GM21447 (cell line): ENCODE measurements at regions not wholly inside any gene's neighbourhood (a gene's known extent, or its start where the extent isn't known, plus 50 kb on each side); places are given as distances from the start of the nearest gene placed in this dataset.

Experiments
- ATAC-seq: cut with Tn5 transposase; IDR thresholded peaks from one replicate; pipeline ENCODE4 v1.9.1; 2021; ENCODE audit not compliant: unreplicated experiment

- ATAC-seq, result no peak
These were observed 407.6 kb upstream of the PFKP start for GRCh38 chr10:2659660-2660209.

GRCh38 chr10:2658780-2659179 lies 408.6 kb upstream of the PFKP start:
- no peak for ATAC-seq

GRCh38 chr10:2650328-2650727 lies 417.0 kb upstream of the PFKP start:
- no peak for ATAC-seq

GRCh38 chr10:2641028-2641427 lies 426.3 kb upstream of the PFKP start:
- no peak for ATAC-seq

- no peak for ATAC-seq
These were observed 433.7 kb upstream of the PFKP start for GRCh38 chr10:2633630-2634029.

- ATAC-seq, result no peak
These were observed 435.7 kb upstream of the PFKP start for GRCh38 chr10:2631557-2632205.

DNA sequence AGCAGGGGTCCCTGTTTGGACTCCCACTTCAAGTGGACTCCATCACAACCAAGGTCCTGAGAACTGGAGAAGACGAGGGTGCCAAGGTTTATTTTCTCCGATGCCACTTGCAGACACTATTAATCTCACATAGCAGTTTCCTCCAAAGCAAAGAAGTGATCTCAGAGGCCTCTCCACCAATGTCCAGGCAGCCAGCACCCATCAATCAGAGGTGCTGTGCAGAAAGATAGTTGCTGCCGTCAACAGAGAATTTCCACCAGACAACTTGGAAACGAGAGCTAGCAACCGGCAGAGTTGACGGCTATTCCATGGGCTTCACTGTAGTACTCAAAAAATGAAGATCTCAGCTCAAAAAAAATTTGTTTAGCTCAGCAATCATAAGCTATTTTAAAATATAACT lies 438.6 kb upstream of the PFKP start:
- no peak for ATAC-seq

DNA sequence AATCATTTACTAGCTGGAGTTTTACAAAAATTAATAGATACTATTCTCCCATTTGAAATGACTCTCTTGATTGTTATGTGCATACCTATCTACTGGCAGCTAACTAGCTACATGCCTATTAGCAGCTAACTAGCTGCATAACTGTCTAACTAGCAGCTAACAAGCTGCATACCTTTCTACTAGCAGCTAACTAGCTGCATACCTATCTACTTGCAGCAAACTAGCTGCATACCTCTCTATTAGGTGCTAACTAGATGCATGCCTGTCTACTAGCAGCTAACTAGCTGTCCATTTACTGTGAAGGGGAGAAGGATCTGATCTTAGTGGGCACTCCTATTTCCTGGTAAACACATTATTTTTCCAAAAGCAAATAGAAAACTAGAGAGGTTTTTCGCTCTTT lies 439.4 kb upstream of the PFKP start:
- no peak for ATAC-seq

- no peak for ATAC-seq
These were observed 442.3 kb upstream of the PFKP start for GRCh38 chr10:2625094-2625493.

DNA sequence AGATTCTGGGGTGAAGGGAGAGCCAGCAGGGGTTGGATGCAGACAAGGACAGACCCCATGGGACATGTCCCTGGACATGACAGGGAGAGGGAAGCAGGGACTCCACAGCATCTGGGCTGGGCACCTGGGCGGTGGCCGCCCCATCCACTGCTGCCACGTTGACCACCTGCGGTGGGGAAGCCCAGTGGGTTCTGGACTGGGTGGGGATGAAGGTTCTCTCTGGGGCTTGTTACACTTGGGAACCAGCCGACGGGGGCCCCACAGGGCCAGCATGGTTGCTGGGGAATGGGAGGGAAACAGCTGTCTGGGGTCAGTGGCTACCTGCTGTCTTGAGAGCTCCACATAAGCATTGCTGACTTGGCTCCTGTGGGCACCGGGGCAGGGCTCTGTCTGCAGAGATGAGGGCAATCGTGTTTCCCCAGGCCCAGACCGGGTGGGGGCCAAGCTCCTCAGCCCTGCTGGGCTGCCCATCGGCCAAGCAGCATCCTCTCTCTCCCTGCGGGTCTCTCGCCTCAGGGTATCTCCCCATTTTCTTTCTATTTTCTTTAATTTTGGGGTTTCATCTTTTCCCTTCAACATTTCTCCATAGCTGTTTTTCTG lies 443.6 kb upstream of the PFKP start:
- no peak for ATAC-seq

- ATAC-seq, result no peak
These were observed 446.4 kb upstream of the PFKP start for GRCh38 chr10:2620827-2621521.

DNA sequence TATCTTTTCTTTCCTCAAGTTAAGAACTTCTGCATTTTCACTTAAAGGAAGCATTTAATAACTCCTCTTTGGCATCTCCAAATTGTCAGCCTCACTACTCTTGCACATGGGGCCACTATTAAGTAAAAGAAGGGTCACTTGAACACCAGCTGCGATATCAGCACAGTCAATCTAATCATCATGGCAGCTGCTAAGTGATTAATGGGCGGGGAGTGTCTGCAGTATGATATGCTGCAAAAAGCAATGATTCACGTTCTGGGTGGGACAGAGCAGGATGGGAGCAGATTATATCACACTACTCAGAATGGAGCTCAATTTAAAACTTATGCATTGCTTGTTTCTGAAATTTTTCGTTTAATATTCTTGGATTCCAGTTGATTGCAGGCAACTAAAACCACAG lies 447.4 kb upstream of the PFKP start:
- no peak for ATAC-seq

DNA sequence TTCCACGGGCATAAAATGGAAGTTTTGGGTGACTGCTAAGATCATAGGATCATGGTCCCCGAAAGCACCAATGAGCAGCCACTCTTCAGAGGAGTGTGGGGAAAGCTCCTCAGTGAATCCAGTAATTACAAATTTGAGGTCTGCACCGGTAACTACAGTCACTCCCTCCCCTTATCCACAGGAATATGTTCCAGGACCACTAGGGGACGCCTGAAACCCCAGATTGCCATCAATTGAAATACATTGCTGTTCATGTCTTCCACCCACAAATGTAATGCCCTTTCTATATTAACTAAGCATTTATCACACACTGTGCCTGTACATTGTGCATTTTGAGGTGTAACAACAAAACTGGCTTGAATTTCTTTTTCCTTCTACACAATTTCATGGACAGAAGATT lies 447.9 kb upstream of the PFKP start:
- ATAC-seq, result no peak

DNA sequence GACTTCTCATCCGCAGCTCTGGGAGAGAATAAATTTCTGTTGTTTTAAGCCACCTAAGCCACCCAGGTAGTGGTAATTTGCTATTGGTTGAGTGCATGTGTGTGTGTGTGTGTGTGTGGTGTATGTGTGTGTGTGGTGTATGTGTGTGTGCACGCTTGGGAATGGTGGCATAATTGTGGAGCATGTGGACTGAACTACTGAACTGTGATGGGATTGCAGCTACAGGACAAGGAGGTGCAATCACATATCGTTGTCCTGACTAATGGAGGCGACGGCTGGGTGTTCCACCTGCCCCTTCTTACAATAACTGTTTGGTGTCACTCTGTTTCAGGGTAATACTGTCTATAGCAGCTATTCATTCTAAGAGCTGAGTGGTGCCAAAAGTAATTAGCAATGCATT lies 448.7 kb upstream of the PFKP start:
- ATAC-seq, result no peak

- ATAC-seq, result no peak
These were observed 451.1 kb upstream of the PFKP start for GRCh38 chr10:2616215-2616614.

DNA sequence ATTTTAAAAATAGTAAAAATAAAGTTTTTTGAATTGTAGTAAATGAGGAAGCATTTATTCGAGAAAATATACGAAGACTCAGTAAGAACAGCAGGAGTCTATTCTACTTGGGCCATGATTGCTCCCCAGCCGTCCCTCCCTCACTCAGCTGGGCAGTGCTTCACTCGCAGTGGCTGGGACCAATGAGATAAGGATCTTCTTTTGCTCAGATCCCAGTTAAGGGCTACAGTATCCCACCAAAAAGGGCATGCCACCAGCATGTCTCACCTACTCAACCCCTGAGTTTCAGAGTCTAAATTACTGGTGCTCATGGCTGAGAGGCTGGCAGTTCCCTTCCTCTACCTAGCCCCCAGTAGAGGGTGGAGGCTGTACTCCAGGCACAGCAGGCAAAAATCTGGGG lies 455.7 kb upstream of the PFKP start:
- no peak for ATAC-seq

- no peak for ATAC-seq
These were observed 456.4 kb upstream of the PFKP start for GRCh38 chr10:2610946-2611345.

- ATAC-seq, result no peak
These were observed 462.5 kb upstream of the PFKP start for GRCh38 chr10:2604891-2605290.

- no peak for ATAC-seq
These were observed 467.8 kb upstream of the PFKP start for GRCh38 chr10:2599571-2599970.

DNA sequence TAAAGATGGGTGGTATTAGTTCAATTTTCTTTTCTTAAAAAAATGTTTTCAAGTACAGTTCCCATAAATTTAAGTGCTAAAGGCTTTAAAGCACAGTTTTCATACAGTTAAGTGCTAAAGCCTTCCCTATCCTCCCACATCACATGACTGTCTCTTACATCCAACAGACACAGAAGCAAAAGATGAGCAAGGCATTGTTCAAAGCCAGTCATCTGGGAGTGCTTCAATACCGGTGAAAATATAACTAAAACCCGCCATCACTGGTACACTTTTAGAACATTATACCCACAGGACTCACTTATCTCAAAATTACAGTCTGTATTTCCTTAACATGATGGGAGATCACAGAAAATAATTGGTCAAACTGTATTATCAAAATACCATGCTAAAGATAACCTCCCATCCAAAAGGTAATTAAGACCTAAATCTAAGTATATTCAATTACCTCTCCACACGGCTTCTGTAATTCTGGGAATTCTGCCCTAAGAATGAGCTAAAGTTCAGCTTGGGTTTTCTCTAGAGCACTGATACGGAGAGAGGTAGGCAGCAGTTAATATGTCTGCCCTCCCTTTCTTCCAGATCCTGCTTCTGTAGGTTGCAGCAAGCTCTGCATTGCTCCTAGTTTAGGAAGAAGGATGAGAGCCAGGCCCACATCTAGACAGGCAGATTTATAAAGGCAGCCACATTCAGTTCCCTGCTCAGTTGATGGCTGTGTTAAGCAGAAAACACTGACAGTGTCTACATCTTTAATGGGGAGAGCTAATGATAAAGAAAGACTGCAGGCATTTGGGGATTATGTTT lies 474.8 kb upstream of the PFKP start:
- no peak for ATAC-seq

DNA sequence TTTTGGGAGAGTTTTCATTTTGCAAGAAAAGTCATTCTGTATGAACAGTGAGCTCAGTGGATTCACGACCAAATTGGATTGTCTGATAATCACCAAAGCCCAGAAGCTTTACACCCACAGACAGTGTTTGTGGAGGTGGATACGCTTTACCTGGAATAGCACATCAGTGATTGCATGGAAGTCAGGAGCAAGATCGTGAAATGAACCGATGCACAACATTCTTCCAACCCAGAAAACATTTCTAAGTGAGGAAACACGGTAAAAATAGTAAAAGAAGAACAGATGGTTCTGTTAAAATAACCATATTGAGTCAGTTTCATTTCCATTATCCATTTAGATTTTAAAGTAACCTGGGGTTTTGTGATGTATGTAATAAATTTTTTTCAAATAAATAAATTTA lies 478.2 kb upstream of the PFKP start:
- ATAC-seq, result no peak
